Neural cell (in vitro differentiated cells): ENCODE measurements at regions not wholly inside any gene's neighbourhood (a gene's known extent, or its start where the extent isn't known, plus 50 kb on each side); places are given as distances from the start of the nearest gene placed in this dataset.

Experiments
- H2AFZ ChIP-seq: fragments of 200-600, 300-800 bp; sonication (generic), shearing (Covaris generic); 2 replicates; pipeline ENCODE4 v1.6.0; 2014; ENCODE audit warnings: low read depth, mild to moderate bottlenecking, antibody characterized with exemption, low read length, moderate library complexity
- H3F3A ChIP-seq: fragments of 200-600 bp; shearing (Covaris generic); 2 replicates; pipeline ENCODE4 v1.6.1; 2016; ENCODE audit warnings: mild to moderate bottlenecking, moderate library complexity, mixed read lengths, antibody characterized with exemption, low read length; ENCODE audit not compliant: insufficient read depth, poor library complexity, severe bottlenecking
- H3K27ac ChIP-seq: fragments of 200-600, 300-800 bp; sonication (generic), shearing (Covaris generic); 2 replicates; pipeline ENCODE4 v1.5.1; 2014; ENCODE audit warnings: mild to moderate bottlenecking, low read length, moderate library complexity
- H3K27me3 ChIP-seq: fragments of 300-800, 200-600 bp; sonication (generic), shearing (Covaris generic); 2 replicates; pipeline ENCODE4 v1.6.0; 2014; ENCODE audit warnings: mild to moderate bottlenecking, low read depth, low read length, moderate library complexity; ENCODE audit not compliant: insufficient read depth
- H3K36me3 ChIP-seq: fragments of 300-800, 200-600 bp; sonication (generic), shearing (Covaris generic); 2 replicates; pipeline ENCODE4 v1.5.1; 2014; ENCODE audit warnings: mild to moderate bottlenecking, antibody characterized with exemption, low read length, moderate library complexity; ENCODE audit not compliant: insufficient read depth
- H3K4me2 ChIP-seq: fragments of 300-800, 200-600 bp; sonication (generic), shearing (Covaris generic); 2 replicates; pipeline ENCODE4 v1.6.0; 2014; ENCODE audit warnings: mild to moderate bottlenecking, low read length
- H3K4me3 ChIP-seq: fragments of 300-800, 200-600 bp; sonication (generic), shearing (Covaris generic); 2 replicates; pipeline ENCODE4 v1.5.1; 2014; ENCODE audit warnings: mild to moderate bottlenecking, low read length, moderate library complexity
- H3K79me2 ChIP-seq: fragments of 200-600 bp; shearing (Covaris generic); replicated peaks from 2 replicates; pipeline ENCODE4 v1.6.0; 2014; ENCODE audit warnings: mild to moderate bottlenecking, low read length, moderate library complexity; ENCODE audit not compliant: insufficient read depth
- H3K9ac ChIP-seq: fragments of 300-800, 200-600 bp; sonication (generic), shearing (Covaris generic); 2 replicates; pipeline ENCODE4 v1.6.1; 2016; ENCODE audit warnings: mild to moderate bottlenecking, low read length, mixed read lengths
- H3K9me2 ChIP-seq: fragments of 200-600 bp; shearing (Covaris generic); 2 replicates; pipeline ENCODE4 v1.6.1; 2016; ENCODE audit warnings: mild to moderate bottlenecking, low read length, mixed read lengths; ENCODE audit not compliant: insufficient read depth
- H3K9me3 ChIP-seq: fragments of 200-600, 300-800 bp; sonication (generic), shearing (Covaris generic); 2 replicates; pipeline ENCODE4 v1.6.1; 2016; ENCODE audit warnings: mild to moderate bottlenecking, mixed run types, low read length, moderate library complexity, mixed read lengths
- H4K20me1 ChIP-seq: fragments of 200-600 bp; shearing (Covaris generic); 2 replicates; pipeline ENCODE4 v1.6.1; 2016; ENCODE audit warnings: mild to moderate bottlenecking, mixed run types; ENCODE audit not compliant: insufficient read depth
- CTCF ChIP-seq: fragments of 450-650 bp; IDR thresholded peaks from 2 replicates; pipeline ENCODE4 v1.5.1; 2014; ENCODE audit warnings: antibody characterized with exemption, mild to moderate bottlenecking, moderate library complexity; ENCODE audit not compliant: poor library complexity, severe bottlenecking
- EP300 ChIP-seq: fragments of 450-650 bp; conservative IDR thresholded peaks from 2 replicates; pipeline ENCODE4 v1.6.1; 2014; ENCODE audit warnings: antibody characterized with exemption, mild to moderate bottlenecking, moderate library complexity; ENCODE audit not compliant: poor library complexity, severe bottlenecking
- EZH2 ChIP-seq: fragments of 200-600, 300-800 bp; shearing (Covaris generic), sonication (generic); IDR thresholded peaks from 2 replicates; pipeline ENCODE4 v1.6.1; 2014; ENCODE audit warnings: antibody characterized with exemption, low read length, borderline replicate concordance, mild to moderate bottlenecking; ENCODE audit not compliant: insufficient read depth, poor library complexity, severe bottlenecking
- MXI1 ChIP-seq: fragments of 450-650 bp; conservative IDR thresholded peaks from 2 replicates; pipeline ENCODE4 v1.6.1; 2014; ENCODE audit warnings: antibody characterized with exemption, mild to moderate bottlenecking; ENCODE audit not compliant: poor library complexity, severe bottlenecking
- POLR2AphosphoS5 ChIP-seq: IDR thresholded peaks from 2 replicates; pipeline ENCODE4 v1.6.1; 2012
- RAD21 ChIP-seq: fragments of 450-650 bp; conservative IDR thresholded peaks from 2 replicates; pipeline ENCODE4 v1.6.1; 2014; ENCODE audit warnings: antibody characterized with exemption, mild to moderate bottlenecking, moderate library complexity
- REST ChIP-seq: IDR thresholded peaks from 2 replicates; pipeline ENCODE4 v1.6.1; 2012; ENCODE audit warnings: borderline replicate concordance
- SMC3 ChIP-seq: fragments of 450-650 bp; conservative IDR thresholded peaks from 2 replicates; pipeline ENCODE4 v1.6.1; 2014; ENCODE audit warnings: antibody characterized with exemption, mild to moderate bottlenecking, moderate library complexity; ENCODE audit not compliant: poor library complexity
- TAF1 ChIP-seq: IDR thresholded peaks from 2 replicates; pipeline ENCODE4 v1.6.1; 2012; ENCODE audit warnings: low read depth

- Histone ChIP-seq H3K27me3 (no peaks in the 10 kb centered on the region), H3K9ac (no peak overlapping the region), H3K79me2 (no peaks in the 10 kb centered on the region), H3K9me3 (peaks cover 9% of the 10 kb centered on the region), H4K20me1 (no peaks in the 10 kb centered on the region), H3K27ac (no peak overlapping the region), H2AFZ (no peak overlapping the region), H3K4me3 (no peak overlapping the region), H3K4me2 (no peak overlapping the region), H3F3A (no peaks in the 10 kb centered on the region), H3K36me3 (no peaks in the 10 kb centered on the region), H3K9me2 (no peaks in the 10 kb centered on the region)
- TF ChIP-seq EZH2 (no peak), MXI1 (no peak), TAF1 (no peak), REST (no peak), EP300 (no peak), POLR2AphosphoS5 (no peak)
Measured at GRCh38 chr13:27704681-27705080, 83.0 kb downstream of the POLR1D start.

GRCh38 chr13:27708325-27708724 lies 84.0 kb upstream of the GSX1 start:
- TF ChIP-seq MXI1 (no peak), SMC3 (no peak), EZH2 (no peak), CTCF (no peak), TAF1 (no peak), REST (no peak), POLR2AphosphoS5 (no peak), EP300 (no peak), RAD21 (no peak)
- H3K9ac ChIP-seq: no peak overlapping the region
- H3K27ac ChIP-seq: no peak overlapping the region
- no peaks in the 10 kb centered on the region for H3F3A ChIP-seq
- no peaks in the 10 kb centered on the region for H4K20me1 ChIP-seq
- H3K36me3 ChIP-seq: no peaks in the 10 kb centered on the region
- no peaks in the 10 kb centered on the region for H3K27me3 ChIP-seq
- no peak overlapping the region for H3K4me3 ChIP-seq
- H2AFZ ChIP-seq: no peak overlapping the region
- peaks cover 4% of the 10 kb centered on the region for H3K9me3 ChIP-seq
- H3K79me2 ChIP-seq: no peaks in the 10 kb centered on the region
- H3K9me2 ChIP-seq: no peaks in the 10 kb centered on the region
- H3K4me2 ChIP-seq: no peak overlapping the region
